ENCODE measurements at regions not wholly inside any gene's neighbourhood (a gene's known extent, or its start where the extent isn't known, plus 50 kb on each side); places are given as distances from the start of the nearest gene placed in this dataset.
A peak's percentile ranks its signal among the peaks of the same experiment; 100 is the strongest.

DNA sequence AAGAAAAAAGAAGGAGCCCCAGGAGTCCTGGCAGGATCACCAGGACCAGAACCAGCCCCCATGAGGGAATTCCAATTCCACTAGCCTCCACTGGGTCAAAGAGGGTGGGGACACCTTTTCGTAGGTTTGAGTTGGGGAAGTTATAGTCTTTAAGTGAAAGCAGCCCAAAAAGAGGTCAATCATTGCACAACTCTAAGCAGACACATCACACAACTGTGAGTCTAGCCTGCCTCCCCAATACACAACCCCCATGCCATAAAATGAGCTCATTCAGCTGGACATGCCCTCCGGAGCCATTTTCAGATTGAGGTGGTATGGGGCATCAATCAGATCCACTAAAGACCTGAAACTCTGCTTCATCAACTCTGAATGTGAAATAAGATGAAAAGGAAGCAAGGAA is 179.9 kb downstream of the NPHP4 start:
- no peak for DNase-seq

DNA sequence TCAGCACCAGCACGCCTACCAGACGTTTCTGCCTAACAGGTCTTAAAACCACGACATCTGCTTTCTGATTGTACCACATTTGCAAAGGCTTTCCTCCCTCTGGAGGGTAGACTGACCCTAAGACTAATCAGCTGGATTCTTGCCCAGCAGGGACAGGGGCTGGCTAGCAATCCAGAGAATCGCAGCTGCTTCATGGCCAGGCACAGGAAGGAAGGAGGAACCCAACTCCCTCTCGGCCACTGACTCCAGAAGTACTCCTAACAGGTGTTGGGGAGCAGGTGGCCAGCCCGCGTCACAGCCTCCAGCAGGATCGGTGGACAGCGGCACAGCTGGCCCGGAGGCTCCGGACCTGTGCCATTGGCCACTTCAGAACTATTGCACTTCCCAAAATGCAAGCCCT is 180.8 kb downstream of the NPHP4 start:
- DNase-seq, result peak; percentile 31

DNA sequence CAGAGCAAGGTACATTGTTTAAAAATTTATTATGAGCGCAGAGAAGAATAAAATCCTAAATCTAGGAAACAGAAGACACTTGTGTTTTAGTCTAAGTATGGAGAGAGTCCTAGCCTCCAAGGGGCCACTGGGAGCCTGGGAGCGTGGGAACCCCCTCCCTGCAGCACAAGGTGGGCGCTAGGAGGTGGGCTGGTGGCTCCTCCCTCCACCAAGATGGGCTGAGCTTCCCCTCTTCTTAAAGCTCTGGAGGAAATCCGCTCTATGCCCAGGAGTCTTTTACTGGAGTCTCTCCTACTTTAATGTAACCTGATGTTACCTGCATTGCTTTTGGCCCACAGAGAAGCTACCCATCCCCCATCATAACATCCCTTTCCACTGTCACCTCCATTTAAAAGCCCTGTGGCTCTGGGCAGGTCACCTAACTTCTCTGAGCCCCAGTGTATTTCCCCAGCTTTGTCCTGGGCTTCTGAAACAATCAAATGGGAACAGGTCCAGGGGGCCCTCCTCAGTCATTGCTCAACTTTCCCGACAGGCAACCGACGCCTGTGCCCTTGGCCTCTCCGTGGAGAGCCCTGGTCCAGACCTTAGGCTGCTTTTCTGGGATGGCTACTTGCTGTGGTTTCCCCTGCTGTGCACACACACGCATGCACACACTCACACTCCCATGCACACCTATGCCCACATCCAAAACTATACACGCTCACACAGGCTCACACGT is 181.5 kb downstream of the NPHP4 start:
- DNase-seq, result no peak

DNA sequence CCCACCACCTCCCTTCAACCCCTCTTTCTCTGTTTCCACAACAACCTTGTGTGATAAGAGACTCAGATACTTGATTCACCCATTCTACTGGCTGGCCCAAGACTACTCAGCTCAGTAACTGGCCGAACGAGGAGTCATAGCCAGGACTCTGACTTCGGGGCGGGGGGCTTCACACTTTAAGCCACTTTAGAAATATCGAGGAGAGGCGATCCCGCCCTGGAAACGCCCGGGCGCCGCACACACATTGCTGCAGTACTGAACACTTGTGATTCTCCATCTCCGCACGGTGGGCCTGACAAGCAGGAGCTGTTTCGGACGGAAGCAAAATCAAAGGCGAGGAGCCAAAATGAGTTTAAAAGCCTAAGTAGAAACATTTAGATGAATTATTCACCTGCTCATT is 182.1 kb downstream of the NPHP4 start:
- no peak for DNase-seq

DNA sequence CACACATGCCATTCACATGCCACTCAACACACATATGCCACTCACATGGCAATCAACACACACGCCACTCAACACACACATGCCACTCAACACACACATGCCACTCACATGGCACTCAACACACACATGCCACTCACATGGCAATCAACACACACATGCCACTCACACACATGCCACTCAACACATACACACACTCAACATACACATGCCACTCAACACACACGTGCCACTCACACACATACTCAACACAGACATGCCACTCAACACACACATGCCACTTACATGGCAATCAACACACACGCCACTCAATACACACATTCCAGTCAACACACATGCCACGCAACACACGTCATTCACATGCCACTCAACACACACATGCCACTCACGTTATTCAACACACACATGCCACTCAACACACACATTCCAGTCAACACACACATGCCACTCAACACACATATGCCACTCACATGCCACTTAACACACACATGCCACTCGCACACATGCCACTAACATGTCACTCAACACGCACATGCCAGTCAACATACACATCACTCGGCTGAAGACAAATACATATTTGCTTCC is 182.9 kb downstream of the NPHP4 start:
- no peak for DNase-seq

DNA sequence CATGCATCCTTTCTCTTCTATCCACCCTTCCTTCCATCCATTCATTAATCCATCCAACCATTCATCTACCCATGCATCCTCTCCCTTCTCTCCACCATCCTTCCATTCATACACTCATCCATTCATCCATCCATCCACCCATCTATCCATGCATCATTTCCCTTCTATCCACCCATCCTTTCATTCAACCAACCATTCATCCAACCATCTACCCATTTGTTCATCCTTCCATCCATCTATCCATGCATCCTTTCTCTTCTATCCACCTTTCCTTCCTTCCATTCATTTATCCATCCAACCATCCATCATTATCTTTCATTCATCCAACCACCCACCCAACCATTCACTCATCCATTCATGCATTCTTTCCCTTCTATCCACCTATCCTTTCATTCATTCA is 188.4 kb downstream of the NPHP4 start:
- DNase-seq, result no peak

DNA sequence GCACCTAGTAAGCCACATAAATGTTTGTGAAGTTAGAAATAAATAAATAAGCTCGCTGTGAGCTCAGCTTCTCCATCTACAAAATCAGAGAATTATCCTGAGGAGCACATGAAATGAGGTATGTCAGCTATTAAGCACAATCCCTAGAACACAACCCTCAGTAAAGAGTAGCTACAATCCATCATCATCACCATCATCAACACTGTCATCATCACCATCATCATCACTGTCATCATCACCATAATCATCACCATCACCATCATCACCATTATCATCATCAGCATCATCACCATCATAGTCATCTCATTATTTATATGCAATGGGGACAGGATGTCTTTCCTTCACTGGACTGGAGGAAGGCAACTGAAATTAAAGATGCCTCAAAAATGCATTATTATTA is 189.6 kb downstream of the NPHP4 start:
- no peak for DNase-seq

DNA sequence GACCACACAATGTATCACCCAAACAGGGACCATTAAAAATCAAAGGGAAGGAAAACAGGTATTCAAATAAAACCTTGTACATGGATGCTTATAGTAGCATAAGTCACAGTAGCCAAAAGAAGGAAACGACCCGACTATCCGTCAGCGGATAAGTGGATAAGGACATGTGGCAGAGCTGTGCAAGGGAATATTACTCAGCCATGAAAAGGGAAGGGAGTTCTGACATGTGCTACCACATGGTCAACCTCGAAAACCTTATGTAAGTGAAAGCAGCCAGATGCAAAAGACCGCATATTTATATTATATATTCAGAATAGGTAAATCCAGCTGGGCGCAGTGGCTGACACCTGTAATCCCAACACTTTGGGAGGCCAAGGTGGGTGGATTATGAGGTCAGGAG is 193.3 kb downstream of the NPHP4 start:
- DNase-seq, result no peak

DNA sequence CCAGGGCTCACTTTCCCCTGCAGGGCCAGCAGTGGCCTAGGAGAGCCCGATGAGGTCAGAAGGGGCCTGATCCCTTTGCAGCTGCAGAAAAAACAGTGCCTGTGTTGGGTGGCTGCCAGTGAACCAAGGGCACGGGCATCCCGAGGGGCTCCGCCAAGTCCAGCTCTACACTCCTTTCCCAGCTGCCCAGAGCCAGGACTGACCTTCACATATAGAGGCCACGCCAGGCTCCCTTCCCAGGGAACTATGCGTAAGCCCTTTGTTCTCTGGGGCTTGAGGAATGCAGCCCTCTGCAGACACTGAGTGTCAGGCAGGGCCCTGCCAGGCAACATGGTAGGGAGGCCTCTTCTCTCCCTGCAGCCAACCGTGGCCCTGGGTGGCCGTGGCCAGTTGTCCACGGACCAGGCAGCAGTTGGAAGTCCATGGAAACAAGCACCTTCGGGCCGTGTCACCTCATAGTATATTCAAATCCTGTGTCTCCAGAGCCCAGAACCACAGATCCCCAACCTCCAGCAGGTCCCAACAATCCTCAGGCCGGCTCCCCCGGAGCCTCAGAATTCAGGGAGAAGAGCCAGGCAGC is 194.0 kb downstream of the NPHP4 start:
- no peak for DNase-seq

DNA sequence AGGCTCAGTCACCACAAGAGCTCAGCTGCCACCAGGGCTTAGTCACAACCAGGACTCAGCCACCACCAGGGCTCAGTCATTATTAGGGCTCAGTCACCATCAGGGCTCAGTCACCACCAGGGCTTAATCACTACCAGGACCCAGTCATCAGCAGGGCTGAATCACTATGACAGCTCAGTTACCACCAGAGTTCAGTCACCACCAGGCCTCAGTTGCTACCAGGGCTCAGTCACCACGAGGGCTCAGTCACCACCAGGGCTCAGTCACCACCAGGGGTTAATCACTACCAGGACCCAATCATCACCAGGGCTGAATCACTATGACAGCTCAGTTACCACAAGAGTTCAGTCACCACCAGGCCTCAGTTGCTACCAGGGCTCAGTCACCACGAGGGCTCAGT is 196.2 kb downstream of the NPHP4 start:
- DNase-seq, result no peak

DNA sequence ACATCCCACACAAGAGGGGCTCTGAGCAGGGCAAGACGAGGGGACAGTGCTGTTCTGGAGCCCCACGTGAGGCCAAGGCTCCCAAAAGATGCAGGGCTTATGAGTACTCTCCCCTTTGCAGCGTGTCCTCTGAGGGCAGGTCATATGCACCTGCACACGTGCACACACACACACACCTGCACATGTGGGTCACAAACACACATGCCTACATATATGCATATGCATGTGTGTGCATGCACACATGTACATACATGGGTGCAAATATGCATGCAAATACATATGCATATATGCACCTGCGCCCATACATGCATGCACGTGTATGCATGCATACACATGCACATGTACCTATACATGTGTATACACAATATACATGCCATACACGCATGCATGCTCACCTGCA is 197.9 kb downstream of the NPHP4 start:
- no peak for DNase-seq

DNA sequence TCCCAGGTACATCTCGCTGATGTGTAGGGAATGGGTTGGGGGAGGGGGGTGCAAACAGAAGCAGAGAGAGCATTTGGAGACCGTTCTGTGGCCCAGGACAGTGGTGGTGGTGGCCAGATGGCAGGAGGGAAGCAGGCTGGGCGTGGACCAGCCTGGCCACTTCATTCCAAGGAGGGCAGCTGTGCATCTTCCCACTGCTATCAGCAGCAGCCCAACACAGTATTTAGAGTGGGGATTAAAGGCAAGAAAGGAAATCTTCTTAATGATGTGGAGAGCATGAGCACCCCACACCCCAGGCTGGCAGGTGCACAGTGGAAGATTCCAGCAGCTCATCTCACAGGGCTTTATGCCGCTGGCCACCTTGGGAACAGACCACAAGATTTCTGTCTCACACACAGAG is 198.7 kb downstream of the NPHP4 start:
- DNase-seq, result no peak

DNA sequence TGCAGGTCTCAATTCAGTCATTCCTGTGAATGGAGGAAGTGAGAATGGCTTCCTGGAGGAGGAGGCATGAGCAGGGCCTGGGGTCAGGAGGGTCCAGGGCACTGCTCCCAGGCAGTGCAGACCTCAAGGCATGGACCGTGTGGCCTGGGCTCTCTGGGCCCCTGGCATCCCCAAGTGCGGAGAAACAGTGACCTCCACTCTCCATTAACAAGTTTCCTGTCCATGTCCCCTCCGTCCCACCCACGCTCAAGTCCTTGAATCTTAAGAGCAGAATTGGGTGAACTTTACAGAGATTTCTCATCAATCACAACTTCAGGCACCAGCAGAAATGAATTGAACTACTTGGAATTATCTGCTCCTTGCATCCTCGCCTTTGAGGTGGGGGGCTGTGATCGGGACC is 211.1 kb downstream of the NPHP4 start:
- no peak for DNase-seq

DNA sequence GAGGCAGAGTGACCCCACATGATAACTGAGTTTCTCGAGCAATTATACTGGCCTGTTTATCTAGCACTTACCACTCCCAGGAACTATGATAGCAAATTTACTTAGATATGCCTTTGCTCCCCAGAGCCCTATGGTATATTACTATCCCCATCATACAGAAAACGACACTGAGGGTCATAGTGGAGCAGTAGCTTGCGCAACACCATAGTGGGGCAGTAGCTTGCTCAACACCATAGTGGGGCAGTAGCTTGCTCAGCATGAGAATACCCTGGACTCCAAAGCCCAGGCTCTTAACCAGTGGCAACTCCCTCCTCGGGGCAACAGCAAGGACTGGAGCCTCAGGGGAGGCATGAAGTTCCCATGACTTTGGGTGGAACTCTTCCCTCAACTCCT is 211.9 kb downstream of the NPHP4 start:
- DNase-seq, result no peak

DNA sequence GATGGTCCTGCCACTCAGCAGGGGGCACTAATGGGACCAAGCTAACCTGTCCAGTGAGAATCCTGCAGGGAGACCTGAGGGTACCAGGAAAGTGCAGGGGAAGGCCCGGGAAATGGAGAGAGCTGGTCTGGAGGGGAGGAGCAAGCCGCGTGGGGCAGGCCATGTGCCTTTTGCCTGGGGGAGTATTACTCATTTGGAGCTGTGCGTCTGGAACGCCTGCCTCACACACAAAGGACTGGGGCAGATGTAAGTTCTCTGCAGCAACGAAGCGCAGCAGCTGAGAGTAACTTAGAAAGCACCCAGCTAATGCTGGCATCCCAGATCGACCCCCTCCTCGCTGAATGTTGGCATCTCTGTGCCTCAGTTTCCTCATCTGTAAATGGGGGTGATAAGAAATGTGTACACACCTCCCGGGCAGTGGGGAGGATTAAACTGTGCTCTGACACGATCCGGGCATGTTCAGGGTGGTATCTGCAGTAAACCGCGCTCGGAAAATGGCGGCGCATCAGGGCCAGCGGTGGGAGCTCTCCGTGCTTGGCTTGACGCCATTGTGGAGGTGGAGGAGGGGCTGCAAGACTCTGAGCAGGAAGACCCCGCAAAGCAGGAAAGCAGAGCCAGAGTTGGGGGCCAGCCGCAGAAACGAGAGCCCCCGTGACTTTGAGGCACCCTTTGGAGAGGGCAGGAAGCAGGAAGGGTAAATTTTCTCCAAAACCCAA is 212.5 kb downstream of the NPHP4 start:
- DNase-seq, result no peak

DNA sequence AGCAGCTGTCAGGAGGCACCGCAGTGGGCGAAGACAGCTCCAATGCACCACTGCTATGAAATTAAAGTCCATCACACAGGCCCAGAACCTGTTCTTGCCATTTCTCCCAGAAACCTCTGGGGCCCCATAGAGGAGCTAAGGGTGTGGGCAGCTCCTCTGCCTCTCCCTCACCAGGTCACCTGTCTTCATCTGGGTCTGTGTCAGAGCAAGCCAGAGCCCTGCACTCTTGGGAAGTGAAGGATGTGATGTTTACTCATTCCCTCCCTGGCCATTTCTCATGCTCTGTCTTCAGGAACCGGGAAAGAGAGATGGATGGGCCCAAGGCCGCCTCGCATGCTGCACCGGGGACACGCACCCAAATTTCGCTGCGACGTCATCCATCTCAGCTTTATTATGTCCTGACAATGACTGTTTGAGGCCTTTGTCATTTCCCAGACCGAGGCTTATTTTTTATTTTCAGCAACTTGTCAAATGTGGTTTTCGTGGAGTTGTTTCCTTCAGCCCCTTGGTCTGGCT is 216.1 kb downstream of the NPHP4 start:
- DNase-seq, result no peak

DNA sequence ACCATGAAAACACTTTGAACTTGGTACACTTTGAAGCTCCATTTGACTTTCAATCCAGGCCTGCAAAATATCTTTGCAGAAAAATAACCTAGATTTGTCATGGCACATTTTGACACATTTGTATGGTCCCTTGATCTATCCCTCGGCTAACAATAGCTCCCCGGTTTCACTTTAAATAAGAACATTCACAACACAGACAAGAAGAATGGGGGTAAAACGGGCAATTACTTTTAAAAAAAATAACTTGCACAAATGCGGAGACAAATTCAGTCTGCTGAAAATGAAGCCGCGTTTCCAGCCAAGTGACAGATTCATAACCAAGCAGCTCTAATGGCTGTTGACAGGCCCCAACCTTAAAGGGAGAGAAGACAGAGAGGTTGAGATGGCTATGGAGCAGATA is 218.2 kb downstream of the NPHP4 start:
- no peak for DNase-seq

DNA sequence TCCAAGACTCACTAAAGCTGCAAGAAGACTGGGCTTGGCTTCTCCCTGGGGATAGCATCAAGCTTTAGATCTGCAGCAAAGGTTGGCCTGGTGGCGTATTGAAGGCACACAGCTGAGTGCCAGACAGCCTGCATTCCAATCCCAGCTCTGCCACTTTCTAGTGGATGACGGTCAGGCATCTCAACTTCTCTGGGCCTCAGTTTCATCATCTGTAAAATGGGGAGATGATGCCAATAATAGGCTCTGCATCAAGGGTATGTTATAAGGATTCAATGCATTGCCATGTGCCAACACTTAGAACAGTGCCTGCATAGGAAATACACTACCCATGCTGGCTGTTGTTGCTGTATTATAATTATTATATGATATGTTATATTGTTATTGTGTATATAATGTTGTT is 220.4 kb downstream of the NPHP4 start:
- no peak for DNase-seq

DNA sequence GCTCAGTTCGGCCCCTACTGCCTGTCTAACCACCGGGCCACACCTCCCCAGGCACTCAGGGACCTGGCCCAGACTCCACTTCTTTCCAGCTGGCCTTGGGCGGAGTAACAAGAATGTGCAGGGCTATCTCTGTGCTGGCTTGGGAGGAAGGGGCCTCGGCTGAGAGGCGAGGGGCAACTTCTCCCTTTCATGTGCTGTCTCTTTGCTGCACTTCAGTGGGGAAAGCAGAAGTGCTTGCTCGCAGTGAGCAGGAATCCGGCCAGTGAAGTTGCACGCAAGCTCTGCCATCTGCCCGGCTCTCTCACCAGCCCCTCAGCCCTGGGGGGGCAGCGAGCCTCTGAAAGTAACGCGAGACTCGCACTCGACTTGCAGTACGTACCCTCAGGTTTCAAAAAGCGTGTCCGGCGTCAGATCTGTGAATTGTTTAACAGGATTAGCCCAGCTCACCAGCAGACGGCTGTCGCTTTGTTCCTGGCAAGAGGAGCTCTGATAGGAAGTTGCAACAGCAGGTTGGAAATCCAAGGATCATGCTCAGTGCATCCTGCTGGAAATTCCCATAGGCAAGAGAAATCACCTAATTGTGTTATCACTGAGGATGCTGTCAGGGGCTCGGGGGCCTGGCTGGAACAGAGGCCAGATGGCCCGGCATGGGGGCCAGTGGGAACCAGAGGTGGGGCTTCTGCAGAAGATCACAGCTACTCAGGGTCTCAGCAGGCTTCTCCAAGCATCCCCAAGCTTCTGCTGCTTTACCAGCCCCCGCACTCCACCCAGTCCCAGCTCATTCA is 221.1 kb downstream of the NPHP4 start:
- peak; percentile 71 for DNase-seq

DNA sequence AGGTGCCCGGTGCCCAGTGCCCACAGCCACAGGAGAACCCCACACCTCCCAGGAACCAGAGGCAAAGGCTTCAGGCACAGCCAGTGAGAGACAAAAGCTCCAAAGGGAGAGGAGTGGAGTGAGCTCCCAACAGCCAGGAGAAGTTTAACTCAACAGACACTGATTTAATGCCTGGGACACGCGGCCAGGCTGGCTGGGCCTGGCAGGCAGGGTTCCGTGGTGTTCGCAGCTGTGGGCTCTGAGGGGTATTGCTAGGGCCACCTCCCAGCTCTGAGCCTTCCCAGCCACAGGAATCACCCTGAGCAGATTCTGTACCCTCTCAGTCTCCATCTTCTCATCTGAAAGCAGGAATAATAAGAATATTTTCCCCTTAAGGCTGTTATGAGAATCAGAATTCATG is 222.5 kb downstream of the NPHP4 start:
- no peak for DNase-seq

DNA sequence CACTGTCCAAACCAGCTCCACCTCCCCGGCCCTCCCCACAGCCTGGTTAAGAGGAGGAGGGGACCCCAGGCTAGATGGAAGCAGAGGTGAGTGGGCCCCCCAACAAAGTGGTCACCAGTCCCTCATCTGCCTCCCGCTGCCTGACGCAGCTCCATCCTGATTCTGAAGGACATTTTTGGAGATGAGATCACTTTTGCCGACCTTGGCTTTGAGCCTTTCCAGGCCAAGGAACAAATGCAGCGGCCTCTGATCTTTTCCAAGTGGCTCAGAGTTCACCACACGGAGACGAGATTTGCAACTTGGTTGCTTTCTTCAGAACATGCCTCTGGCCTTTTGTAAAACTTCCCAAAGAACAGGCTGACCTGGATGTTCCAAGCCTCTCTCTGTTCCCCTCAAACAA is 223.1 kb downstream of the NPHP4 start:
- no peak for DNase-seq

DNA sequence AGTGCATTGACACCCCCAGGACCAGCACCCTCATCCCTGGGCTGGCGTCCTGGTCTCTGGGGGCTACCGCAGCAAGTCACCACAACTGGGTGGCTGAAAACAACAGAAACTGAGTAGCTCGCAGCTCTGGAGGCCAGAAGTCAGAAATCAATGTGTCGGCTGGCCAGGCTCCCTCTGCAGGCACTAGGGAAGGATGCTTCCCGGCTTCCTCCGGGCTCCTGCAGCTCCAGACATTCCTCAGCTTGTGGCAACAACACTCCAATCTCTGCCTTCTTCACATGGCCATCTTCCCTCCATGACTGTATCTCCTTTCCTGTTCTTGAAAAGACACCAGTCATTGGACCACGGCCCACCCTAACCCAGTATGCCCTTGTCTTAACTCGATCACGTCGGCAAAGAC is 224.2 kb downstream of the NPHP4 start:
- DNase-seq, result peak; percentile 14

DNA sequence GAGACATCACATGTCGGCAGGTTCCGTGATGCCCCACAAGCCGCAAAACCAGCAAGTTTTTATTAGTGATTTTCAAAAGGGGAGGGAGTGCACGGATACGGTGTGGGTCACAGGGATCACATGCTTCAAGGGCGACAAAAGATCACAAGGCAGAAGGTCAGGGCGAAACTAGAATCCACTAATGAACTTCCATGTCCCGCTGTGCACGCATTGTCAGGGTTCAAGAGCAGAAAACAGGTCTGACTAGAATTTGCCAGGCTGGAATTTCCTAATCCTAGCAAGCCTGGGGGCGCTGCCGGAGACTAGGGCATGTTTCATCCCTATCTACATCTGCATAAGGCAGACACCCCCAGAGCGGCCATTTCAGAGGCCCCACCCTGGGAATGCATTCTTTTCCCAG is 225.2 kb downstream of the NPHP4 start:
- DNase-seq, result peak; percentile 78

Data from NCI-H510A treated with DMSO at 0.1 percent for 48 hours (cell line).